ENCODE measurements at regions not wholly inside any gene's neighbourhood (a gene's known extent, or its start where the extent isn't known, plus 50 kb on each side); places are given as distances from the start of the nearest gene placed in this dataset.

DNA sequence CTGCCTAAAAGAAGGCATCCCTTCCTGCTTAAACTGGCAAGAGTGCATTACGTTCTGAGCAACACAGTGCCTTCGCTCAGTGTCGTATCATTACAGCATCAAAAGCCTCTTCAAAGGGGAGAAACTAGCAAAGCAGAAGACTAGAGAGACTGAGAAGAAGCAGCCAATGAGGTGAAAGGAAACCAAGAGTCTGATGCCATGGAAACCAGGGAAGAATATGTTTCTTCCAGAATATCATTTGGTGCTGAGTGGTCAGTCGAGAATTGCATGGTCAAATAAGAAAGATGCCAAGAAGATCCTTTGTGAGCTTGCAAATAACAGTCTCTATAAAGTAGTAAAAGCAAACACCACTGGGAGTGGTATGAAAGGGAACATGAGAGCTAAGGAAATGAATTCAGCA, 312.1 kb upstream of the CHST9 start:
- H3K36me3 Mint-ChIP-seq (ENCODE audit: unreplicated experiment): no peaks in the 10 kb centered on the region
- DNase-seq: no peak
- TF ChIP-seq, protein P1, sequence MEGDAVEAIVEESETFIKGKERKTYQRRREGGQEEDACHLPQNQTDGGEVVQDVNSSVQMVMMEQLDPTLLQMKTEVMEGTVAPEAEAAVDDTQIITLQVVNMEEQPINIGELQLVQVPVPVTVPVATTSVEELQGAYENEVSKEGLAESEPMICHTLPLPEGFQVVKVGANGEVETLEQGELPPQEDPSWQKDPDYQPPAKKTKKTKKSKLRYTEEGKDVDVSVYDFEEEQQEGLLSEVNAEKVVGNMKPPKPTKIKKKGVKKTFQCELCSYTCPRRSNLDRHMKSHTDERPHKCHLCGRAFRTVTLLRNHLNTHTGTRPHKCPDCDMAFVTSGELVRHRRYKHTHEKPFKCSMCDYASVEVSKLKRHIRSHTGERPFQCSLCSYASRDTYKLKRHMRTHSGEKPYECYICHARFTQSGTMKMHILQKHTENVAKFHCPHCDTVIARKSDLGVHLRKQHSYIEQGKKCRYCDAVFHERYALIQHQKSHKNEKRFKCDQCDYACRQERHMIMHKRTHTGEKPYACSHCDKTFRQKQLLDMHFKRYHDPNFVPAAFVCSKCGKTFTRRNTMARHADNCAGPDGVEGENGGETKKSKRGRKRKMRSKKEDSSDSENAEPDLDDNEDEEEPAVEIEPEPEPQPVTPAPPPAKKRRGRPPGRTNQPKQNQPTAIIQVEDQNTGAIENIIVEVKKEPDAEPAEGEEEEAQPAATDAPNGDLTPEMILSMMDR (IDR thresholded peaks at IDR 0.05; ENCODE audit: partially characterized antibody, unreplicated experiment): no peak
- H3K9me3 Mint-ChIP-seq (ENCODE audit: unreplicated experiment): no peaks in the 10 kb centered on the region
- no peak overlapping the region for H3K4me3 Mint-ChIP-seq (ENCODE audit: unreplicated experiment)
- no peak overlapping the region for H3K27ac Mint-ChIP-seq (ENCODE audit: unreplicated experiment)
- H3K27me3 Mint-ChIP-seq (ENCODE audit: unreplicated experiment): no peaks in the 10 kb centered on the region
- no peaks in the 10 kb centered on the region for H3K4me1 Mint-ChIP-seq (ENCODE audit: low read depth, unreplicated experiment)

GRCh38 chr18:27493182-27493581, 308.1 kb upstream of the CHST9 start:
- Mint-ChIP-seq H3K9me3 (ENCODE audit: unreplicated experiment) (no peaks in the 10 kb centered on the region), H3K4me1 (ENCODE audit: low read depth, unreplicated experiment) (peaks cover 2% of the 10 kb centered on the region), H3K4me3 (ENCODE audit: unreplicated experiment) (no peak overlapping the region), H3K27me3 (ENCODE audit: unreplicated experiment) (no peaks in the 10 kb centered on the region), H3K27ac (ENCODE audit: unreplicated experiment) (no peak overlapping the region), H3K36me3 (ENCODE audit: unreplicated experiment) (no peaks in the 10 kb centered on the region)
- TF ChIP-seq, protein P1 (IDR thresholded peaks at IDR 0.05; ENCODE audit: partially characterized antibody, unreplicated experiment): no peak
- DNase-seq: no peak

- H3K27ac Mint-ChIP-seq (ENCODE audit: unreplicated experiment): no peak overlapping the region
- no peaks in the 10 kb centered on the region for H3K9me3 Mint-ChIP-seq (ENCODE audit: unreplicated experiment)
- no peaks in the 10 kb centered on the region for H3K27me3 Mint-ChIP-seq (ENCODE audit: unreplicated experiment)
- TF ChIP-seq, protein P1 (IDR thresholded peaks at IDR 0.05; ENCODE audit: partially characterized antibody, unreplicated experiment): no peak
- no peaks in the 10 kb centered on the region for H3K36me3 Mint-ChIP-seq (ENCODE audit: unreplicated experiment)
- DNase-seq: no peak
- no peak overlapping the region for H3K4me3 Mint-ChIP-seq (ENCODE audit: unreplicated experiment)
- H3K4me1 Mint-ChIP-seq (ENCODE audit: low read depth, unreplicated experiment): peaks cover 2% of the 10 kb centered on the region
Observed at GRCh38 chr18:27491772-27492171, 306.7 kb upstream of the CHST9 start.

- Mint-ChIP-seq H3K9me3 (ENCODE audit: unreplicated experiment) (no peaks in the 10 kb centered on the region), H3K4me3 (ENCODE audit: unreplicated experiment) (no peak overlapping the region), H3K4me1 (ENCODE audit: low read depth, unreplicated experiment) (peaks cover 7% of the 10 kb centered on the region), H3K27me3 (ENCODE audit: unreplicated experiment) (no peaks in the 10 kb centered on the region), H3K36me3 (ENCODE audit: unreplicated experiment) (no peaks in the 10 kb centered on the region), H3K27ac (ENCODE audit: unreplicated experiment) (no peak overlapping the region)
- TF ChIP-seq, protein P1 (IDR thresholded peaks at IDR 0.05; ENCODE audit: partially characterized antibody, unreplicated experiment): no peak
- no peak for DNase-seq
Observed at GRCh38 chr18:27483276-27483675, 298.2 kb upstream of the CHST9 start.

GRCh38 chr18:27478459-27478858, 293.4 kb upstream of the CHST9 start:
- Mint-ChIP-seq H3K4me3 (ENCODE audit: unreplicated experiment) (no peak overlapping the region), H3K27ac (ENCODE audit: unreplicated experiment) (no peak overlapping the region), H3K9me3 (ENCODE audit: unreplicated experiment) (no peaks in the 10 kb centered on the region), H3K27me3 (ENCODE audit: unreplicated experiment) (no peaks in the 10 kb centered on the region), H3K36me3 (ENCODE audit: unreplicated experiment) (no peaks in the 10 kb centered on the region), H3K4me1 (ENCODE audit: low read depth, unreplicated experiment) (peaks cover 16% of the 10 kb centered on the region)
- TF ChIP-seq, protein P1 (IDR thresholded peaks at IDR 0.05; ENCODE audit: partially characterized antibody, unreplicated experiment): no peak
- DNase-seq: no peak

All from glutamatergic neuron (in vitro differentiated cells).